HEK293 (cell line): ENCODE measurements at regions not wholly inside any gene's neighbourhood (a gene's known extent, or its start where the extent isn't known, plus 50 kb on each side); places are given as distances from the start of the nearest gene placed in this dataset.
A peak's percentile ranks its signal among the peaks of the same experiment; 100 is the strongest.

Experiments
- CTCF ChIA-PET: fragments of 350-600 bp; formaldehyde crosslinking; extraction: SDS; loops from one replicate; lab custom pipeline; 2021; ENCODE audit warnings: antibody characterized with exemption; lab: Yijun Ruan, JAX
- POLR2A ChIA-PET: fragments of 300-600 bp; formaldehyde crosslinking; extraction: SDS; loops from one replicate; lab custom pipeline; 2020; ENCODE audit warnings: antibody characterized with exemption, inconsistent platforms; lab: Yijun Ruan, JAX
- H3K27ac ChIP-seq: fragments of 200-500 bp; sonication (Bioruptor generic); 2 replicates; pipeline ENCODE4 v1.5.1; 2014; ENCODE audit warnings: low read depth, low read length, control low read depth, inconsistent platforms; ENCODE audit errors: extremely low read depth
- H3K36me3 ChIP-seq, 2 experiments: fragments of 200-500 bp in 1 of 2; sonication (Bioruptor generic) in 1 of 2; 1 replicate in 1 of 2; 2 replicates in 1 of 2; pipeline ENCODE4 v1.5.1; 2014 to 2017; ENCODE audit warnings: inconsistent platforms in 2 of 2, low read length in 2 of 2; ENCODE audit not compliant: control insufficient read depth in 2 of 2, insufficient read depth in 1 of 2
- H3K4me1 ChIP-seq: fragments of 200-500 bp; sonication (Bioruptor generic); 2 replicates; pipeline ENCODE4 v1.5.1; 2014; ENCODE audit warnings: mild to moderate bottlenecking, low read length, inconsistent platforms; ENCODE audit not compliant: control insufficient read depth, insufficient read depth
- H3K4me3 ChIP-seq: 2 replicates; pipeline ENCODE4 v1.5.1; 2011; ENCODE audit warnings: low read depth, mild to moderate bottlenecking, control low read depth, low read length, moderate library complexity
- H3K9me3 ChIP-seq: fragments of 200-500 bp; sonication (Bioruptor generic); 2 replicates; pipeline ENCODE4 v1.5.1; 2014; ENCODE audit warnings: low read depth, low read length, inconsistent platforms; ENCODE audit not compliant: control insufficient read depth, insufficient read depth
- BCL6B ChIP-seq: fragments of 450-650 bp; formaldehyde crosslinking; IDR thresholded peaks from 2 replicates; pipeline ENCODE4 v1.5.1; 2017; ENCODE audit warnings: missing biosample characterization, missing genetic modification characterization
- EGR2 ChIP-seq: fragments of 450-650 bp; formaldehyde crosslinking; IDR thresholded peaks from 2 replicates; pipeline ENCODE4 v1.5.1; 2016; ENCODE audit warnings: low read depth, missing biosample characterization, missing genetic modification characterization
- GLIS2 ChIP-seq: fragments of 450-650 bp; formaldehyde crosslinking; IDR thresholded peaks from 2 replicates; pipeline ENCODE4 v1.5.1; 2016; ENCODE audit warnings: missing biosample characterization, missing genetic modification characterization
- INSM2 ChIP-seq: fragments of 450-650 bp; formaldehyde crosslinking; IDR thresholded peaks from 2 replicates; pipeline ENCODE4 v1.5.1; 2016; ENCODE audit warnings: missing biosample characterization, missing genetic modification characterization
- TRIM28 ChIP-seq: IDR thresholded peaks from 2 replicates; pipeline ENCODE4 v1.6.1; 2011; ENCODE audit warnings: low read length, control low read depth, borderline replicate concordance
- ZBTB10 ChIP-seq: fragments of 450-650 bp; formaldehyde crosslinking; IDR thresholded peaks from 2 replicates; pipeline ENCODE4 v1.5.1; 2016; ENCODE audit warnings: missing biosample characterization, missing genetic modification characterization
- ZBTB17 ChIP-seq: fragments of 450-650 bp; formaldehyde crosslinking; IDR thresholded peaks from 2 replicates; pipeline ENCODE4 v1.5.1; 2016; ENCODE audit warnings: missing biosample characterization, missing genetic modification characterization
- ZBTB8A ChIP-seq: fragments of 450-650 bp; formaldehyde crosslinking; IDR thresholded peaks from 2 replicates; pipeline ENCODE4 v1.5.1; 2016; ENCODE audit warnings: missing biosample characterization, missing genetic modification characterization
- ZIC2 ChIP-seq: fragments of 450-650 bp; formaldehyde crosslinking; IDR thresholded peaks from 2 replicates; pipeline ENCODE4 v1.5.1; 2016; ENCODE audit warnings: missing biosample characterization, missing genetic modification characterization
- ZNF10 ChIP-seq: fragments of 450-650 bp; formaldehyde crosslinking; IDR thresholded peaks from 2 replicates; pipeline ENCODE4 v1.5.1; 2017; ENCODE audit warnings: missing biosample characterization, missing genetic modification characterization
- ZNF112 ChIP-seq: fragments of 450-650 bp; formaldehyde crosslinking; IDR thresholded peaks from 2 replicates; pipeline ENCODE4 v1.5.0; 2017; ENCODE audit warnings: missing biosample characterization, missing genetic modification characterization
- ZNF121 ChIP-seq: fragments of 450-650 bp; formaldehyde crosslinking; IDR thresholded peaks from 2 replicates; pipeline ENCODE4 v1.5.1; 2016; ENCODE audit warnings: missing biosample characterization, missing genetic modification characterization
- ZNF138 ChIP-seq: fragments of 450-650 bp; formaldehyde crosslinking; IDR thresholded peaks from 2 replicates; pipeline ENCODE4 v1.5.1; 2016; ENCODE audit warnings: missing biosample characterization, missing genetic modification characterization, borderline replicate concordance
- ZNF248 ChIP-seq: fragments of 450-650 bp; formaldehyde crosslinking; IDR thresholded peaks from 2 replicates; pipeline ENCODE4 v1.5.1; 2017; ENCODE audit warnings: missing biosample characterization, missing genetic modification characterization
- ZNF324 ChIP-seq: fragments of 450-650 bp; formaldehyde crosslinking; IDR thresholded peaks from 2 replicates; pipeline ENCODE4 v1.5.1; 2016; ENCODE audit warnings: missing biosample characterization, missing genetic modification characterization
- ZNF341 ChIP-seq: fragments of 450-650 bp; formaldehyde crosslinking; IDR thresholded peaks from 2 replicates; pipeline ENCODE4; 2016; ENCODE audit warnings: low read depth, missing biosample characterization, missing genetic modification characterization
- ZNF398 ChIP-seq: fragments of 450-650 bp; formaldehyde crosslinking; IDR thresholded peaks from 2 replicates; pipeline ENCODE4 v1.5.1; 2017; ENCODE audit warnings: missing biosample characterization, missing genetic modification characterization
- ZNF433 ChIP-seq: fragments of 450-650 bp; formaldehyde crosslinking; IDR thresholded peaks from 2 replicates; pipeline ENCODE4 v1.5.1; 2016; ENCODE audit warnings: missing biosample characterization, missing genetic modification characterization, low read depth
- ZNF596 ChIP-seq: fragments of 450-650 bp; IDR thresholded peaks from 2 replicates; pipeline ENCODE4 v1.5.0; 2018; ENCODE audit warnings: missing biosample characterization, mild to moderate bottlenecking, missing genetic modification characterization, moderate library complexity
- TF ChIP-seq, protein P1 (sequence below): fragments of 450-650 bp; formaldehyde crosslinking; IDR thresholded peaks from 2 replicates; pipeline ENCODE4 v1.5.1; 2017; ENCODE audit warnings: missing biosample characterization, mild to moderate bottlenecking, missing genetic modification characterization, moderate library complexity
- TF ChIP-seq, protein P2 (sequence below): fragments of 450-650 bp; IDR thresholded peaks from 2 replicates; pipeline ENCODE4 v1.5.1; 2018; ENCODE audit warnings: missing biosample characterization, mild to moderate bottlenecking, missing genetic modification characterization
- TF ChIP-seq, protein P3 (sequence below): fragments of 450-650 bp; formaldehyde crosslinking; IDR thresholded peaks from 2 replicates; pipeline ENCODE4 v1.5.1; 2016; ENCODE audit warnings: missing biosample characterization, missing genetic modification characterization, low read depth

DNA sequence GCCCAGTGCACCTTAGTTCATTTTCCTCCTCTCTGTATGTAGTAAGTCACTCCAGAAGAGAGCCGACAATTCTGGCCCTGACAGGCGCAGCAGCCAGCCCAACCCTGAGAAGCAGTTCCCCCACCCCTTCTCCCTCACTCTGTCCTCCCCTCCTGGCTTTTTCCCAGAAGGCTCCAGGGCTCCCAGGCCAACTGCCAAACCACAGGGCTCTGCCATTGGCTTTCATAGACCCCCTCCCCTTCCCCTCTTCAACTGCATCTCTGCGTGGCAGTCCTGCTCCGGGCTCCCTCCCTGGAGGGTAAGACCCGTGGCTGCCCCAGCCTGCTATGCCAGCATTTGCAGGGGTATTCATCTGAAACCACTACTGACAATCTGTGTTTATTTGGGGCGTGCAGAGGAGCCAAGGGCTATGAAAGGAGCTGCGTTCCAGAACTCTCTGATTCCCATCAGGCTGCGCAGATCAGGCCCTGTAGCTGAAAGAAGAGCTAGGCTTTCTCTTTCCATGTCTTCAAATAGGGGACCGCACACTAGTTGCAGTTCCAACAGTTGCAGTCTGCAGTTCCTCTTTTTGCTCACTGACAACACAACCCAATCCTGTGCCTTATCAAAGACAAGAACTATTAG, 388.6 kb upstream of the TNP1 start:
- ChIA-PET POLR2A (no interaction called here), CTCF (no interaction called here)
- Histone ChIP-seq H3K36me3 (no peaks in the 10 kb centered on the region), H3K4me3 (no peak overlapping the region), H3K4me1 (peaks cover 17% of the 10 kb centered on the region), H3K27ac (no peak overlapping the region; the same call in 1 of the 2 replicates), H3K9me3 (no peaks in the 10 kb centered on the region)
- TF ChIP-seq ZBTB17 (tag by site-specific recombination) = peak; percentile 53; the same call in 1 of the 2 replicates
- no peak for TF ChIP-seq BCL6B (tag by site-specific recombination)
- no peak for TF ChIP-seq ZNF112 (tag by site-specific recombination)
- TF ChIP-seq, protein P1, sequence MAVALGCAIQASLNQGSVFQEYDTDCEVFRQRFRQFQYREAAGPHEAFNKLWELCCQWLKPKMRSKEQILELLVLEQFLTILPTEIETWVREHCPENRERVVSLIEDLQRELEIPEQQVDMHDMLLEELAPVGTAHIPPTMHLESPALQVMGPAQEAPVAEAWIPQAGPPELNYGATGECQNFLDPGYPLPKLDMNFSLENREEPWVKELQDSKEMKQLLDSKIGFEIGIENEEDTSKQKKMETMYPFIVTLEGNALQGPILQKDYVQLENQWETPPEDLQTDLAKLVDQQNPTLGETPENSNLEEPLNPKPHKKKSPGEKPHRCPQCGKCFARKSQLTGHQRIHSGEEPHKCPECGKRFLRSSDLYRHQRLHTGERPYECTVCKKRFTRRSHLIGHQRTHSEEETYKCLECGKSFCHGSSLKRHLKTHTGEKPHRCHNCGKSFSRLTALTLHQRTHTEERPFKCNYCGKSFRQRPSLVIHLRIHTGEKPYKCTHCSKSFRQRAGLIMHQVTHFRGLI (tag by site-specific recombination) = peak; percentile 68; the same call in 1 of the 2 replicates
- TF ChIP-seq ZNF341 (tag by site-specific recombination) = peak; percentile 38; the same call in 1 of the 2 replicates
- no peak for TF ChIP-seq ZNF138
- no peak for TF ChIP-seq ZNF324
- no peak for TF ChIP-seq ZNF10 (tag by site-specific recombination)
- no peak for TF ChIP-seq ZNF121 (tag by site-specific recombination)
- TF ChIP-seq TRIM28 = no peak
- TF ChIP-seq ZIC2 (tag by site-specific recombination) = 0 out of 2 replicates have a peak, but pooled peaks have one; percentile 17
- no peak for TF ChIP-seq ZBTB10 (tag by site-specific recombination)
- TF ChIP-seq, protein P2, sequence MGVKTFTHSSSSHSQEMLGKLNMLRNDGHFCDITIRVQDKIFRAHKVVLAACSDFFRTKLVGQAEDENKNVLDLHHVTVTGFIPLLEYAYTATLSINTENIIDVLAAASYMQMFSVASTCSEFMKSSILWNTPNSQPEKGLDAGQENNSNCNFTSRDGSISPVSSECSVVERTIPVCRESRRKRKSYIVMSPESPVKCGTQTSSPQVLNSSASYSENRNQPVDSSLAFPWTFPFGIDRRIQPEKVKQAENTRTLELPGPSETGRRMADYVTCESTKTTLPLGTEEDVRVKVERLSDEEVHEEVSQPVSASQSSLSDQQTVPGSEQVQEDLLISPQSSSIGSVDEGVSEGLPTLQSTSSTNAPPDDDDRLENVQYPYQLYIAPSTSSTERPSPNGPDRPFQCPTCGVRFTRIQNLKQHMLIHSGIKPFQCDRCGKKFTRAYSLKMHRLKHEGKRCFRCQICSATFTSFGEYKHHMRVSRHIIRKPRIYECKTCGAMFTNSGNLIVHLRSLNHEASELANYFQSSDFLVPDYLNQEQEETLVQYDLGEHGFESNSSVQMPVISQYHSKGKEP (tag by site-specific recombination) = no peak
- no peak for TF ChIP-seq ZBTB8A (tag by site-specific recombination)
- TF ChIP-seq ZNF433 (tag by site-specific recombination) = no peak
- TF ChIP-seq, protein P3, sequence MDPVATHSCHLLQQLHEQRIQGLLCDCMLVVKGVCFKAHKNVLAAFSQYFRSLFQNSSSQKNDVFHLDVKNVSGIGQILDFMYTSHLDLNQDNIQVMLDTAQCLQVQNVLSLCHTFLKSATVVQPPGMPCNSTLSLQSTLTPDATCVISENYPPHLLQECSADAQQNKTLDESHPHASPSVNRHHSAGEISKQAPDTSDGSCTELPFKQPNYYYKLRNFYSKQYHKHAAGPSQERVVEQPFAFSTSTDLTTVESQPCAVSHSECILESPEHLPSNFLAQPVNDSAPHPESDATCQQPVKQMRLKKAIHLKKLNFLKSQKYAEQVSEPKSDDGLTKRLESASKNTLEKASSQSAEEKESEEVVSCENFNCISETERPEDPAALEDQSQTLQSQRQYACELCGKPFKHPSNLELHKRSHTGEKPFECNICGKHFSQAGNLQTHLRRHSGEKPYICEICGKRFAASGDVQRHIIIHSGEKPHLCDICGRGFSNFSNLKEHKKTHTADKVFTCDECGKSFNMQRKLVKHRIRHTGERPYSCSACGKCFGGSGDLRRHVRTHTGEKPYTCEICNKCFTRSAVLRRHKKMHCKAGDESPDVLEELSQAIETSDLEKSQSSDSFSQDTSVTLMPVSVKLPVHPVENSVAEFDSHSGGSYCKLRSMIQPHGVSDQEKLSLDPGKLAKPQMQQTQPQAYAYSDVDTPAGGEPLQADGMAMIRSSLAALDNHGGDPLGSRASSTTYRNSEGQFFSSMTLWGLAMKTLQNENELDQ (tag by site-specific recombination) = no peak
- TF ChIP-seq ZNF596 (tag by site-specific recombination) = no peak
- no peak for TF ChIP-seq GLIS2
- TF ChIP-seq ZNF248 (tag by site-specific recombination) = no peak
- TF ChIP-seq INSM2 (tag by site-specific recombination) = no peak
- TF ChIP-seq ZNF398 (tag by site-specific recombination) = peak; percentile 87
- no peak for TF ChIP-seq EGR2
